H54 (cell line): ENCODE measurements at regions not wholly inside any gene's neighbourhood (a gene's known extent, or its start where the extent isn't known, plus 50 kb on each side); places are given as distances from the start of the nearest gene placed in this dataset.

Source experiments
- DNase-seq: peaks from one replicate; pipeline ENCODE4 v3.0.0; 2011; ENCODE audit warnings: low spot score, mixed read lengths; ENCODE audit not compliant: insufficient read length
- FAIRE-seq: peaks from 3 replicates; lab custom pipeline; 2011; peaks lifted over from hg19 to GRCh38; lab: Jason Lieb, UNC
- POLR2A ChIP-seq: IDR thresholded peaks from 2 replicates; pipeline ENCODE4 v1.6.1; 2011; ENCODE audit warnings: low read depth, mild to moderate bottlenecking, low read length

GRCh38 chr5:119895066-119895465 is 265.7 kb downstream of the FAM170A start:
- DNase-seq (no peak), FAIRE-seq (no peak)
- no peak for TF ChIP-seq POLR2A

DNA sequence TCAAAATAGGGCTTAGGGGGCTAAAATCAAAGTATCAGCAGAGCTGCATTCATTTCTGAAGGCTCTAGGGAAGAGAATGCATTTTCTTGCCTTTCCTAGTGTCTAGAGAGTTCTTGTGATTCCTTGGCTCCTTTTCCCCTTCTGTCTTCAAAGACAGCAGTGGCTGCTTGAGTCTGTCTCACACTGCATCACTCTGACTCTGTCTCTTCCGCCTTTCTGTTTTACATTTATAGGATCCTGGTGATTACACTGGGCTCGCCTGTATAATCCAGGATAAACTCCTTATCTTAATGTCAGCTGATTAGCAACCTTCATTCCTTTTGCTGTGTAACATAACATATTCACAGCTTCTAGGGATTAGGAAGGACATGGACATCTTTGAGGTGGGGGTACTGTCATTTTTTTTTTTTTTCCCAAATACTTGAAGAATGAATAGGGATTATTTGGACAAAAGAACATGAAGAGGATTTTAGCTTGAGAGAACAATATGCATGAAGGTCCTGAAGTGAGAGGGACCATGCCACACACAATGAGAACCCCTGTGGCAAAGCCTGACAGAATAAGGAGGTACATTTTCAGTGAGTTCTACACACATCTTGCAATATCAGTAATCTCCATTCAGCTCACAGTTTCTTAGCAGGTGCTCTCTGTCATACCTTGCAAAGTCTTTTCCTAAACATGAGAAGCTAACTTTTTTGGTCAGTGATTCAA is 267.6 kb downstream of the FAM170A start:
- no peak for TF ChIP-seq POLR2A
- DNase-seq (no peak), FAIRE-seq (no peak)

DNA sequence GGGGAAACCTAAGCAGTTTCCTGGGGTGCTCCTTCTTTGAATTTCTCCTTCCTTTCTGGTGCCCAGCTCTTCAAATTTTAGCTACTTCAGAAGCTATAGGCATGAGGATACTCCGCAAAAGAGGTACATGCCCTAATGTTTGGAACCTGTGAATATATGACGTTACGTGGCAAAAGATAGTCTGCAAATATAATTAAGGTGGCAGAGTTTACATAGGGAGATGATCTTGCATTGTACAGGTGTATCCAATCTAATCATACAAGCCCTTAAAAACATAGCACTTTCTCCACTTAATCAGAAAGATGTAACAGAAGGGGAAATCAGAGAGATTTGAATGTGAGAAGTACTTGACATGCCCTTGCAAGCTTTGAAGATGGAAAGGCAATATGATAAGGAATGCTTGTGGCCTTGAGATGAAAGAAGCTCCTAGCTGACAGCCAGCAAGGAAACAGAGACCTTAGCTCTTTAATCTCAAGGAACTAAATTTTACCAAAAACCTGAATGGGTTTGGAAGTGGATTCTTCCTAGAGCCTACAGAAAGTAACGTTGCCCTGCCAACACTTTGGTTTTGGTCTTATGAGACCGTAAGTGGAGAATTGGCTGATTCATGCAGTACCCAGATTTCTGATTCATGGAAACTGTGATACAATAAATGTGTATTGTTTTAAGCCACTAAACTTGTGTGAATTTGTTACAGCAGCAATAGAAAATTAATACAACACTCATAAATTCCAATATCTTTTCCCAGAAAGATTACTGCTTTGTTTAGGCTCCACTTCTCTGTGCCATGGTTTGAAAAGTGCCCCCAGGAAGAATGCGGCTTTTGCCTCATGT is 268.4 kb downstream of the FAM170A start:
- FAIRE-seq (no peak), DNase-seq (no peak)
- no peak for TF ChIP-seq POLR2A

- no peak for FAIRE-seq
- no peak for TF ChIP-seq POLR2A
Observed at GRCh38 chr5:119899981-119900380, 270.6 kb downstream of the FAM170A start.

DNA sequence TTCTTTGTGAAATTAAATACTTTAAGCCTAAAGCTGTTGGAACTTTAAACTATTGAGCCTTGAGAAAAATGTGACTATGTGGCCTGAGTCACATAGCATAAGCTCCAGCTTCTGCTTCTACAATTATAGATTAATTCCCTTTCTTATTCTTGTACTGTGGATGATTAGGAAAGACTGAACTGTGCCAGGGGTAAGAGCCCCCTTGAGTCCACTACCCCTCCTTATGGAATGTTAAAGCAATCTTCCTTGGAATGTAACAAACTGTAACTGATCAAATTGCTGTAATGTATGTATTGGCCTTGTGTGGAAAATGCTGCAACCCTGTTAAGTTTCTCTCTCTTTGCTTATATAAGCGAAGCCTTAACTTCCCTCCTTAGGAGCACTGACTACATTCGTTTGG is 273.2 kb downstream of the FAM170A start:
- no peak for DNase-seq
- no peak for TF ChIP-seq POLR2A
- no peak for FAIRE-seq

More at GRCh38 chr5:119899981-119900380, 270.6 kb downstream of the FAM170A start:
- DNase-seq: no peak

DNA sequence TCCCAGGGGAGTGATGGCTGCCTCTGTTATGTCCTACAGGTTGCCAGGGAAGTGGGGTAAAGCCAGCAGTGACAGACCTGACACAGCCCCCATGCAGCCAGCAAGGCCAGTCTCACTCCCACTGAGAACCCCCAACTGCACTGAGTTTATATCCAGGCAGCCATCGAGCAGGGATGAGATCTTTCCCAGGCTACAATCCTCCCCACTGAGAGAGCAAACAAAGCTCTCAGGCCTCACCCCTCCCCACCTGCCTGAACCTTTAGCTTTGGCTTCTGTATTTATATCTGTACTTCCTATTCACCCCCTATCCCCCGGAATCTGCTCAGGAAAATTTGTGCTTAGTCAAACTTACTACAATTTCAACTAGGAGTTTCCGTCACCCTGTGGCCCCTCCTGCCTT is 284.1 kb downstream of the FAM170A start:
- no peak for TF ChIP-seq POLR2A

DNA sequence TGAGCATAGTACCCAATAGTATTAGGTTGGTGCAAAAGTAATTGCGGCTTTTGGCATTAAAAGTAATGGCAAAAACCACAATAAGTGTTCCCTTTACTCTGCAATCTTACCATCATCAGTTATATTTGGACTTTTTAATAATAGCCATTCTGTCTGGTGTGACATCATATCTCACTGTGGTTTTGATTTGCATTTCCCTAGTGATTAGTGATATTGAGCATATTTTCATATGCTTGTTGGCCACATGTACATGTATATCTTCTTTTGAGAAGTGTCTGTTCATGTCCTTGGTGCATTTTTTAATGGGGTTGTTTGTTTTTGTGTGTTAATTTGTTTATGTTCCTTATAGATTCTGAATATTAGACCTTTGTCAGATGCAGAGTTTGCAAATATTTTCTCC is 289.9 kb downstream of the FAM170A start:
- DNase-seq (no peak), FAIRE-seq (no peak)
- no peak for TF ChIP-seq POLR2A

More for the DNA sequence above, 284.1 kb downstream of the FAM170A start:
- FAIRE-seq (no peak), DNase-seq (no peak)

DNA sequence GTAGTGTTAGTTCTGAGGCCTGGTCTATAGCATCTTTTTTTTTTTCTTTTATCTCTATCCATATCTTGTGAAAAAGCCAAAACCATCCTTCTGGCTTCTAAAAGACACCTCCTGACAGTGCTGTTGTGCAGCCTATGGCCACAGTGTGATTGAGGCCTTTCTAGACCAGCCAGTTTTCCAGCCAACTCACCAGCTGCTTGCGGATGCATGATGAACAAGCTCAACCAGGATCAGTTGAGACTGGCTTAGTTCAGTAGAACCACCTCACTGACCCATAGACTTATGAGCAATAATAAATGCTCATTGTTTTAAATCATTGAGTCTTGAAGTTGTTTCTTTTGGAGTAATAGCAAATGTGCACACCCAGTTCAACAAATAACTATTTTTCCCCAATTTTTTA is 296.9 kb downstream of the FAM170A start:
- no peak for TF ChIP-seq POLR2A
- FAIRE-seq (no peak), DNase-seq (no peak)

DNA sequence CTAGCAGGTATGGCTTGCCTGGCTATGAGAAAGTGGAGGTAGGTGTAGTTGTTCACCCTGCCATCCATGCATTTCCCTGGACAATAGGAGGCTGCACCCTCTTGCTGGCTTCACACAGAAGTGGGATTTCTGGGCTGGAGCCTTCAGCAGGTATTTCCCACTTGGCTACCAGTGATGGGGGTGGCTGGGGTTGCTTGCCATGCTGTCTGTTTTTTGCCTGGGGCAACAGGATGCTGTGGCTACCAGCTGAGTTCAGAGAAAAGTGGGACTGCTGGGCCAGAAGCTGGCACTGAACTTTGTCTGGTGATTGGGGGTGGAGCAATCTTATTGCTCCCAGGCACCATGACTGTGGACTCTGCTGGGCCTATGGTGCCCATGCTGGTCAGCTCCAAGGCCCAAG is 299.6 kb downstream of the FAM170A start:
- DNase-seq (no peak), FAIRE-seq (no peak)
- no peak for TF ChIP-seq POLR2A

GRCh38 chr5:119930490-119930889 is 301.1 kb downstream of the FAM170A start:
- no peak for DNase-seq
- no peak for FAIRE-seq
- TF ChIP-seq POLR2A: no peak

- DNase-seq (no peak), FAIRE-seq (no peak)
Observed at GRCh38 chr5:119943148-119943547, 313.8 kb downstream of the FAM170A start.

GRCh38 chr5:119945691-119946090 is 316.3 kb downstream of the FAM170A start:
- no peak for FAIRE-seq
- no peak for TF ChIP-seq POLR2A
- no peak for DNase-seq

More at GRCh38 chr5:119943148-119943547, 313.8 kb downstream of the FAM170A start:
- no peak for TF ChIP-seq POLR2A

GRCh38 chr5:119948162-119948561 is 318.8 kb downstream of the FAM170A start:
- FAIRE-seq (no peak), DNase-seq (no peak)
- no peak for TF ChIP-seq POLR2A

DNA sequence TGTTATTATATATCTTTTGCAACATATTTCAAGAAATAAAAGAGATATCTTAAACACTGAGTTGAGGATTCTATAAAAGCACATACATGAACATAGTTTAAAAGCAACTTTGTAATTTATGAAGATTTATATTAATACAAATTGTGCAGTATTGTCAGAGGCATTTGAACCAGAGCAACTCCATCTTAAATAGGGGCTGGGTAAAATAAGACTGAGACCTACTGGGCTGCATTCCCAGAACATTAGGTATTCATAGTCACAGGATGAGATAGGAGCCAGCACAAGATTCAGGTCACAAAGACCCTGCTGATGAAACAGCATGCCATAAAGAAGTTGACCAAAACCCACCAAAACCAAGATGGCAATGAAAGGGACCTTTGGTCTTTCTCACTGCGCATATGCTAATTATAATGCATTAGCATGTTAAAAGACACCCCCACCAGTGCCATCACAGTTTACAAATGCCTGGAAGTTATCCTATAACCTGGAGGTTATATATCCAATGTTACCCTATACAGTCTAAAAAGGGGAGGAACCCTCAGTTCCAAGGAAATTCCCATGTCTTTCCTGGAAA is 320.2 kb downstream of the FAM170A start:
- DNase-seq (no peak), FAIRE-seq (no peak)
- no peak for TF ChIP-seq POLR2A
